HL-60 (cell line): ENCODE measurements at regions not wholly inside any gene's neighbourhood (a gene's known extent, or its start where the extent isn't known, plus 50 kb on each side); places are given as distances from the start of the nearest gene placed in this dataset.

Source experiments
- GABPA ChIP-seq: IDR thresholded peaks from 2 replicates; pipeline ENCODE4 v1.6.1; 2012; ENCODE audit warnings: low read depth
- POLR2AphosphoS5 ChIP-seq: IDR thresholded peaks from 2 replicates; pipeline ENCODE4 v1.6.1; 2012; ENCODE audit warnings: low read depth
- TF ChIP-seq, protein P1 (sequence below): IDR thresholded peaks from one replicate; pipeline ENCODE4 v1.5.1; 2011; ENCODE audit warnings: low read length, control low read depth, inconsistent platforms; ENCODE audit not compliant: insufficient read depth
- TF ChIP-seq, protein P2 (sequence below): IDR thresholded peaks from 2 replicates; pipeline ENCODE4 v1.6.1; 2012; ENCODE audit warnings: low read depth; ENCODE audit not compliant: insufficient replicate concordance

DNA sequence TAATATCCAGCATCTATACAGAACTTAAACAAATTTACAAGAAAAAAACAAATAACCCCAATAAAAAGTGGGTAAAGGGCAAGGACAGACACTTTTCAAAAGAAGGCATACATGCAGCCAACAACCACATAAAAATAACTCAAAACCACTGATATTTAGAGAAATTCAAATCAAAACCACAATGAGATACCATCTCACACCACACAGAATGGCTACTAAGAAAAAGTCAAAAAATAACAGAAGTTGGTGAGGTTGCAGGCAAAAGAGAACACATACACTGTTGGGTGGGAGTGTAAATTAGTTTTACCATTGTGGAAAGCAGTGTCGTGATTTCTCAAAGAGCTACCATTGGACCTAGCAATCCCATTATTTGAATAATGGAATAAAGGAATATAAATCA, 1973.9 kb upstream of the LRRTM1 start:
- TF ChIP-seq, protein P1, sequence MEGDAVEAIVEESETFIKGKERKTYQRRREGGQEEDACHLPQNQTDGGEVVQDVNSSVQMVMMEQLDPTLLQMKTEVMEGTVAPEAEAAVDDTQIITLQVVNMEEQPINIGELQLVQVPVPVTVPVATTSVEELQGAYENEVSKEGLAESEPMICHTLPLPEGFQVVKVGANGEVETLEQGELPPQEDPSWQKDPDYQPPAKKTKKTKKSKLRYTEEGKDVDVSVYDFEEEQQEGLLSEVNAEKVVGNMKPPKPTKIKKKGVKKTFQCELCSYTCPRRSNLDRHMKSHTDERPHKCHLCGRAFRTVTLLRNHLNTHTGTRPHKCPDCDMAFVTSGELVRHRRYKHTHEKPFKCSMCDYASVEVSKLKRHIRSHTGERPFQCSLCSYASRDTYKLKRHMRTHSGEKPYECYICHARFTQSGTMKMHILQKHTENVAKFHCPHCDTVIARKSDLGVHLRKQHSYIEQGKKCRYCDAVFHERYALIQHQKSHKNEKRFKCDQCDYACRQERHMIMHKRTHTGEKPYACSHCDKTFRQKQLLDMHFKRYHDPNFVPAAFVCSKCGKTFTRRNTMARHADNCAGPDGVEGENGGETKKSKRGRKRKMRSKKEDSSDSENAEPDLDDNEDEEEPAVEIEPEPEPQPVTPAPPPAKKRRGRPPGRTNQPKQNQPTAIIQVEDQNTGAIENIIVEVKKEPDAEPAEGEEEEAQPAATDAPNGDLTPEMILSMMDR, result no peak
- TF ChIP-seq POLR2AphosphoS5 (no peak), GABPA (no peak)
- TF ChIP-seq, protein P2, sequence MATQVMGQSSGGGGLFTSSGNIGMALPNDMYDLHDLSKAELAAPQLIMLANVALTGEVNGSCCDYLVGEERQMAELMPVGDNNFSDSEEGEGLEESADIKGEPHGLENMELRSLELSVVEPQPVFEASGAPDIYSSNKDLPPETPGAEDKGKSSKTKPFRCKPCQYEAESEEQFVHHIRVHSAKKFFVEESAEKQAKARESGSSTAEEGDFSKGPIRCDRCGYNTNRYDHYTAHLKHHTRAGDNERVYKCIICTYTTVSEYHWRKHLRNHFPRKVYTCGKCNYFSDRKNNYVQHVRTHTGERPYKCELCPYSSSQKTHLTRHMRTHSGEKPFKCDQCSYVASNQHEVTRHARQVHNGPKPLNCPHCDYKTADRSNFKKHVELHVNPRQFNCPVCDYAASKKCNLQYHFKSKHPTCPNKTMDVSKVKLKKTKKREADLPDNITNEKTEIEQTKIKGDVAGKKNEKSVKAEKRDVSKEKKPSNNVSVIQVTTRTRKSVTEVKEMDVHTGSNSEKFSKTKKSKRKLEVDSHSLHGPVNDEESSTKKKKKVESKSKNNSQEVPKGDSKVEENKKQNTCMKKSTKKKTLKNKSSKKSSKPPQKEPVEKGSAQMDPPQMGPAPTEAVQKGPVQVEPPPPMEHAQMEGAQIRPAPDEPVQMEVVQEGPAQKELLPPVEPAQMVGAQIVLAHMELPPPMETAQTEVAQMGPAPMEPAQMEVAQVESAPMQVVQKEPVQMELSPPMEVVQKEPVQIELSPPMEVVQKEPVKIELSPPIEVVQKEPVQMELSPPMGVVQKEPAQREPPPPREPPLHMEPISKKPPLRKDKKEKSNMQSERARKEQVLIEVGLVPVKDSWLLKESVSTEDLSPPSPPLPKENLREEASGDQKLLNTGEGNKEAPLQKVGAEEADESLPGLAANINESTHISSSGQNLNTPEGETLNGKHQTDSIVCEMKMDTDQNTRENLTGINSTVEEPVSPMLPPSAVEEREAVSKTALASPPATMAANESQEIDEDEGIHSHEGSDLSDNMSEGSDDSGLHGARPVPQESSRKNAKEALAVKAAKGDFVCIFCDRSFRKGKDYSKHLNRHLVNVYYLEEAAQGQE, result no peak
